Thyroid gland (tissue), 4 donors: ENCODE measurements at regions not wholly inside any gene's neighbourhood (a gene's known extent, or its start where the extent isn't known, plus 50 kb on each side); places are given as distances from the start of the nearest gene placed in this dataset.

Source experiments
- DNase-seq, 2 donors: peaks; one replicate each; pipeline ENCODE4 v3.0.0-alpha.2; 2019
- H3K27ac ChIP-seq, 3 donors: fragments of 200-600 bp; sonication (generic); 1 replicate in 2 of 3; 2 replicates in 1 of 3; pipeline ENCODE4 v1.5.1; 2016 to 2019; ENCODE audit warnings: mild to moderate bottlenecking in 1 of 3, moderate library complexity in 1 of 3
- H3K27me3 ChIP-seq: fragments of 200-600 bp; sonication (generic); one replicate; pipeline ENCODE4 v1.5.1; 2019
- H3K36me3 ChIP-seq, 2 donors: fragments of 200-600 bp; sonication (generic); one replicate each; pipeline ENCODE4 v1.5.1; 2016 to 2019
- H3K4me1 ChIP-seq, 2 donors: fragments of 200-600 bp; sonication (generic); one replicate each; pipeline ENCODE4 v1.5.1; 2017 to 2019
- H3K4me3 ChIP-seq, 3 donors: fragments of 200-600 bp; sonication (generic); replicated peaks in 1 of 3; 1 replicate in 2 of 3; 2 replicates in 1 of 3; pipeline ENCODE4 v1.5.1; 2016; ENCODE audit warnings: mild to moderate bottlenecking in 1 of 3
- H3K9me3 ChIP-seq: fragments of 200-600 bp; sonication (generic); one replicate; pipeline ENCODE4 v1.5.1; 2017
- CTCF ChIP-seq, 6 experiments: fragments of 200-600 bp in 3 of 6; fragments of 450-650 bp in 3 of 6; sonication (generic) in 3 of 6; IDR thresholded peaks; one replicate each; pipeline ENCODE4 v1.5.1; 2016 to 2019; ENCODE audit warnings: antibody characterized with exemption in 6 of 6, mild to moderate bottlenecking in 2 of 6, inconsistent platforms in 1 of 6, moderate library complexity in 1 of 6
- POLR2A ChIP-seq, 2 donors: fragments of 450-650 bp; IDR thresholded peaks; one replicate each; pipeline ENCODE4 v1.6.1; 2017; ENCODE audit warnings: antibody characterized with exemption in 2 of 2, mild to moderate bottlenecking in 2 of 2, moderate library complexity in 1 of 2
- WGBS, 2 donors: methylation state at CpG; one replicate each; pipeline ENCODE4 v1.1.5; 2017; 5-methylcytosine and 5-hydroxymethylcytosine counted together
- intact Hi-C: fragments of 100-400 bp; cut with DNase I; formaldehyde crosslinking; loops from one replicate; pipeline ENCODE4 v1.15.1; 2023

- no peaks in the 10 kb centered on the region for H3K9me3 ChIP-seq
- WGBS, 2 donors, result 80 to 85% methylated on average over 6 of the region's 6 CpGs
- no peak for DNase-seq
- no peaks in the 10 kb centered on the region for H3K4me1 ChIP-seq
- H3K4me3 ChIP-seq, result no peak overlapping the region
- intact Hi-C loops, result no loop called here
- no peaks in the 10 kb centered on the region for H3K36me3 ChIP-seq
- no peak for TF ChIP-seq CTCF (IDR thresholded peaks at IDR 0.05)
- no peak for TF ChIP-seq POLR2A (IDR thresholded peaks at IDR 0.05)
- no peak overlapping the region for H3K27ac ChIP-seq
- H3K27me3 ChIP-seq, result no peaks in the 10 kb centered on the region
Measured at GRCh38 chr13:79056706-79057105, 349.3 kb downstream of the RBM26 start.

DNA sequence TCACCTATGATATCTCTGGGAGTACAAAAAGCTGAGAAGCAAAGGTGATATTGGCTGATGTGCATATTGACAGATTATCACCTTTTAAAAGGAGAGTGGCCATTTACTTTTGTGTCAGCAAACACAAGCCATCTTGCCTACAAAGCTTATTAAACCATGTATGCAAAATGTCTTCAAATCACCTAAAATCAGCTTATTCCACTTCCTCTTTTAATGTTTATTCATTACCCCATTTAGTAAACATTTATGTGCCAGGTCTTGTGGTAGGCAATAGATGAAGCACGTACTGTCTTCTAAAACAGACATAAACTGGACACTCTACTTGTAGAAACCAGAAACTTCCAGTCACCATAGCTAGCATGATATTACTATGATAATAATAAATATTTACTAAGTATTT is 354.6 kb downstream of the RBM26 start:
- Histone ChIP-seq H3K27me3 (no peaks in the 10 kb centered on the region), H3K4me3 (no peak overlapping the region), H3K27ac (no peak overlapping the region), H3K4me1 (no peaks in the 10 kb centered on the region), H3K9me3 (no peaks in the 10 kb centered on the region), H3K36me3 (no peaks in the 10 kb centered on the region)
- 77 to 78% methylated on average over 1 of the region's 1 CpG for WGBS, 2 donors
- no peak for TF ChIP-seq POLR2A (IDR thresholded peaks at IDR 0.05)
- TF ChIP-seq CTCF (IDR thresholded peaks at IDR 0.05), result no peak
- DNase-seq, result no peak
- intact Hi-C loops, result no loop called here

DNA sequence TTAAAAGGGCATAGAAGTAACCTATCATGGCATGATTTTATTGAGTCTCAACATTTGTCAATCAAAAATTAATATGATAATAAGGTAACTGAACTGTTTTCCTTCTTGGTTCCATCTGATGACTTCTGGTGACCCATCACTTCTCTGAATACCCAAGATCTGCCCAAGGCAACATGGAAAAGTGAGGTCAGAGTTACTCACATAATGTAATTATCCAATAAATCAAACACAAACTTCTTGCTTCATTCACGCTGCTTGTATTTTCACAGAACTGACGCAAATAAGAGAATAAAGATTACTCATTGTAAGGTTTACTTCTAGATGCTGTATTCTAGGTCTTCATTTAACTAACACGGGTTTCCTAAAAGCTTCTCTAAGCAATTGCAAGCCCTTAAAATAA is 361.6 kb downstream of the RBM26 start:
- TF ChIP-seq CTCF (IDR thresholded peaks at IDR 0.05) (no peak), POLR2A (IDR thresholded peaks at IDR 0.05) (no peak)
- H3K27me3 ChIP-seq, result no peaks in the 10 kb centered on the region
- intact Hi-C loops, result no loop called here
- no peaks in the 10 kb centered on the region for H3K4me1 ChIP-seq
- H3K9me3 ChIP-seq, result no peaks in the 10 kb centered on the region
- no peak overlapping the region for H3K27ac ChIP-seq
- no peaks in the 10 kb centered on the region for H3K36me3 ChIP-seq
- WGBS, 2 donors, result 68 to 70% methylated on average over 3 of the region's 3 CpGs
- no peak overlapping the region for H3K4me3 ChIP-seq
- no peak for DNase-seq

DNA sequence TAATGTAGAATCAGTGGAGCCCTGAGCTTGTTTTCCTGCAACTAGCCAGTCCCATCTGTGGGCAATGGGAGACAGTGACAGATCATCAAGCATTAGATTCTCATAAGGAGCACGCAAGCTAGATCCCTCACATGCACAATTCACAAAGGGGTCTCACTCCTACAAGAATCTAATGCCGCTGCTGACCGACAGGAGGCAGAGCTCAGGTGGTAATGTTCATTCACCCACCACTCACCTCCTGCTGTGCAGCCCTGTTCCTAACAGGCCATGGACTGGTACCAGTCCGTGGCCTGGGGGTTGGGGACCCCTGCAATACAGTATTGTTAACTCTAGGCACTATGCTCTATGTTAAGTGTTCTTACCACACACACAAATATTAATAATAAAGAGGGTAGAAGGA is 362.8 kb downstream of the RBM26 start:
- Histone ChIP-seq H3K36me3 (no peaks in the 10 kb centered on the region), H3K27me3 (no peaks in the 10 kb centered on the region), H3K9me3 (no peaks in the 10 kb centered on the region), H3K4me3 (no peak overlapping the region), H3K4me1 (no peaks in the 10 kb centered on the region), H3K27ac (no peak overlapping the region)
- 72 to 81% methylated on average over 4 of the region's 4 CpGs for WGBS, 2 donors
- DNase-seq, result no peak
- no peak for TF ChIP-seq CTCF (IDR thresholded peaks at IDR 0.05)
- no peak for TF ChIP-seq POLR2A (IDR thresholded peaks at IDR 0.05)
- intact Hi-C loops, result no loop called here

- TF ChIP-seq CTCF (IDR thresholded peaks at IDR 0.05), result no peak
- no peak for TF ChIP-seq POLR2A (IDR thresholded peaks at IDR 0.05)
- 25 to 29% methylated on average over 1 of the region's 1 CpG for WGBS, 2 donors
- H3K27me3 ChIP-seq, result no peaks in the 10 kb centered on the region
- no peaks in the 10 kb centered on the region for H3K36me3 ChIP-seq
- H3K27ac ChIP-seq, result no peak overlapping the region
- no peaks in the 10 kb centered on the region for H3K9me3 ChIP-seq
- intact Hi-C loops, result no loop called here
- DNase-seq, result no peak
- no peaks in the 10 kb centered on the region for H3K4me1 ChIP-seq
- H3K4me3 ChIP-seq, result no peak overlapping the region
Measured at GRCh38 chr13:79037197-79037596, 368.9 kb downstream of the RBM26 start.
